Endothelial cell of umbilical vein (primary cell): ENCODE measurements at regions not wholly inside any gene's neighbourhood (a gene's known extent, or its start where the extent isn't known, plus 50 kb on each side); places are given as distances from the start of the nearest gene placed in this dataset.

Source experiments
- BruUV-seq: library from RNA; stranded (reverse); fragments of 400-500 nt; replicated peaks from 2 replicates; lab custom pipeline; 2021; lab: Mats Ljungman, UMichigan
- CTCF ChIA-PET: fragments of 300-600, 350-600 bp; sonication (Branson Sonifier 250); formaldehyde crosslinking; loops from one replicate; lab custom pipeline; 2021; ENCODE audit warnings: antibody characterized with exemption, inconsistent platforms; lab: Charles Lee
- POLR2A ChIA-PET: fragments of 300-600, 350-600 bp; sonication (Branson Sonifier 250); formaldehyde crosslinking; loops from one replicate; lab custom pipeline; 2021; ENCODE audit warnings: antibody characterized with exemption, inconsistent platforms; lab: Charles Lee
- DNase-seq: peaks from one replicate; pipeline ENCODE4 v3.0.0-alpha.2; 2011; ENCODE audit warnings: low read depth, low spot score
- FAIRE-seq: peaks from 2 replicates; lab custom pipeline; 2011; peaks lifted over from hg19 to GRCh38; lab: Jason Lieb, UNC
- H2AFZ ChIP-seq: 2 replicates; pipeline ENCODE4 v1.6.0; 2012; ENCODE audit warnings: low read depth, low read length, control low read depth, inconsistent platforms
- H3K27ac ChIP-seq: 2 replicates; pipeline ENCODE4 v1.5.1; 2011; ENCODE audit warnings: low read depth, mild to moderate bottlenecking, control low read depth, low read length, moderate library complexity; ENCODE audit not compliant: insufficient read depth
- H3K27me3 ChIP-seq, 2 experiments: 2 replicates each; pipeline versions ENCODE4 v1.6.0 to v1.6.1; 2011; ENCODE audit warnings: low read length in 2 of 2, mixed read lengths in 1 of 2; ENCODE audit not compliant: control insufficient read depth in 2 of 2, insufficient read depth in 2 of 2
- H3K36me3 ChIP-seq, 2 experiments: 2 replicates in 1 of 2; 3 replicates in 1 of 2; pipeline ENCODE4 v1.5.1; 2011; ENCODE audit warnings: low read length in 2 of 2, mild to moderate bottlenecking in 1 of 2, moderate library complexity in 1 of 2; ENCODE audit not compliant: control insufficient read depth in 2 of 2, insufficient read depth in 2 of 2; ENCODE audit errors: extremely low read depth in 1 of 2
- H3K4me1 ChIP-seq: 3 replicates; pipeline ENCODE4 v1.5.1; 2011; ENCODE audit warnings: mild to moderate bottlenecking, low read length; ENCODE audit not compliant: control insufficient read depth, insufficient read depth; ENCODE audit errors: extremely low read depth
- H3K4me2 ChIP-seq: 2 replicates; pipeline ENCODE4 v1.6.1; 2011; ENCODE audit warnings: low read length, control low read depth, mixed read lengths; ENCODE audit not compliant: insufficient read depth
- H3K4me3 ChIP-seq, 3 experiments: fragments of 200-600 bp in 1 of 3; sonication (generic), shearing (Covaris generic) in 1 of 3; replicated peaks in 1 of 3; 2 replicates each; pipeline ENCODE4 v1.5.1; 2011 to 2016; ENCODE audit warnings: control low read depth in 3 of 3, low read length in 3 of 3, mild to moderate bottlenecking in 2 of 3, inconsistent platforms in 1 of 3, low read depth in 1 of 3, moderate library complexity in 1 of 3; ENCODE audit not compliant: insufficient read depth in 1 of 3
- H3K79me2 ChIP-seq: 2 replicates; pipeline ENCODE4 v1.6.0; 2012; ENCODE audit warnings: low read length, inconsistent platforms; ENCODE audit not compliant: control insufficient read depth, insufficient read depth
- H3K9ac ChIP-seq: replicated peaks from 2 replicates; pipeline ENCODE3; 2011; ENCODE audit warnings: low read length, control low read depth; ENCODE audit not compliant: insufficient read depth; ENCODE audit errors: extremely low read depth
- H3K9me1 ChIP-seq: replicated peaks from 3 replicates; pipeline ENCODE4 v1.6.0; 2011; ENCODE audit warnings: mild to moderate bottlenecking, low read length; ENCODE audit not compliant: control insufficient read depth, insufficient read depth; ENCODE audit errors: extremely low read depth
- H3K9me3 ChIP-seq: replicated peaks from 2 replicates; pipeline ENCODE4 v1.5.1; 2012; ENCODE audit warnings: low read length, inconsistent platforms; ENCODE audit not compliant: control insufficient read depth, insufficient read depth
- H4K20me1 ChIP-seq: replicated peaks from 2 replicates; pipeline ENCODE3; 2011; ENCODE audit warnings: mild to moderate bottlenecking, low read length; ENCODE audit not compliant: control insufficient read depth, insufficient read depth; ENCODE audit errors: extremely low read depth
- CTCF ChIP-seq, 2 donors: IDR thresholded peaks; 1 replicate in 1 of 2; 2 replicates in 1 of 2; pipeline ENCODE4 v1.5.1; 2011; ENCODE audit warnings: low read length in 2 of 2, mild to moderate bottlenecking in 2 of 2, moderate library complexity in 2 of 2, control low read depth in 1 of 2, inconsistent platforms in 1 of 2, low read depth in 1 of 2; ENCODE audit not compliant: insufficient read depth in 1 of 2; ENCODE audit errors: extremely low read depth in 1 of 2
- EZH2 ChIP-seq: IDR thresholded peaks from 2 replicates; pipeline ENCODE4 v1.6.1; 2012; ENCODE audit warnings: borderline replicate concordance, low read depth, mild to moderate bottlenecking, moderate library complexity, low read length, inconsistent platforms; ENCODE audit not compliant: severe bottlenecking
- FOS ChIP-seq: IDR thresholded peaks from 2 replicates; pipeline ENCODE4 v1.6.1; 2011; ENCODE audit warnings: mild to moderate bottlenecking, low read length, moderate library complexity, borderline replicate concordance; ENCODE audit not compliant: insufficient read depth
- GATA2 ChIP-seq: IDR thresholded peaks from 2 replicates; pipeline ENCODE4 v1.7.0; 2011; ENCODE audit warnings: low read depth, mild to moderate bottlenecking, moderate library complexity, mixed read lengths, low read length; ENCODE audit not compliant: insufficient read length, insufficient read depth
- JUN ChIP-seq: IDR thresholded peaks from 2 replicates; pipeline ENCODE4 v1.6.1; 2011; ENCODE audit warnings: borderline replicate concordance, low read depth; ENCODE audit not compliant: insufficient read length, insufficient read depth
- MYC ChIP-seq: IDR thresholded peaks from one replicate; pipeline ENCODE4 v1.6.1; 2011; ENCODE audit warnings: mild to moderate bottlenecking, low read depth, low read length
- POLR2A ChIP-seq: IDR thresholded peaks from 2 replicates; pipeline ENCODE4 v1.6.1; 2012; ENCODE audit warnings: low read depth, mild to moderate bottlenecking, control low read depth, low read length
- POLR2AphosphoS5 ChIP-seq: IDR thresholded peaks from 2 replicates; pipeline ENCODE4 v1.6.1; 2012; ENCODE audit warnings: low read depth, mild to moderate bottlenecking, control low read depth, low read length, moderate library complexity; ENCODE audit not compliant: insufficient read depth
- dilution Hi-C: fragments of 300-500 bp; cut with MboI; formaldehyde crosslinking; loops from one replicate; pipeline ENCODE4 v1.15.0; 2019; ENCODE audit warnings: low sequenced_read_pairs; ENCODE audit not compliant: extremely low pct_ligation_motif_present
- intact Hi-C: fragments of 100-400 bp; cut with micrococcal nuclease; formaldehyde crosslinking; loops from one replicate; pipeline ENCODE4 v1.10.0; 2022
- TF ChIP-seq, protein P1 (sequence below): IDR thresholded peaks from 2 replicates; pipeline ENCODE4 v1.6.1; 2011; ENCODE audit not compliant: insufficient read depth, insufficient read length

GRCh38 chr1:221963742-221964141 is 221.9 kb upstream of the DUSP10 start:
- FAIRE-seq (no peak), DNase-seq (no peak)
- dilution Hi-C loops, result no loop called here
- ChIA-PET POLR2A (no interaction called here), CTCF (no interaction called here)
- Histone ChIP-seq H3K27ac (no peak overlapping the region), H3K27me3 (no peaks in the 10 kb centered on the region), H3K4me2 (no peak overlapping the region), H3K9me1 (no peaks in the 10 kb centered on the region), H3K4me3 (no peak overlapping the region), H3K9ac (no peak overlapping the region), H3K9me3 (no peaks in the 10 kb centered on the region), H3K4me1 (no peaks in the 10 kb centered on the region), H3K79me2 (no peaks in the 10 kb centered on the region), H3K36me3 (no peaks in the 10 kb centered on the region), H4K20me1 (no peaks in the 10 kb centered on the region), H2AFZ (no peak overlapping the region)
- BruUV-seq, result no TSS peak
- intact Hi-C loops, result no loop called here
- TF ChIP-seq FOS, result no peak
- no peak for TF ChIP-seq POLR2AphosphoS5
- no peak for TF ChIP-seq EZH2
- TF ChIP-seq, protein P1, sequence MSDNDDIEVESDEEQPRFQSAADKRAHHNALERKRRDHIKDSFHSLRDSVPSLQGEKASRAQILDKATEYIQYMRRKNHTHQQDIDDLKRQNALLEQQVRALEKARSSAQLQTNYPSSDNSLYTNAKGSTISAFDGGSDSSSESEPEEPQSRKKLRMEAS, result no peak
- TF ChIP-seq MYC, result no peak
- no peak for TF ChIP-seq POLR2A
- TF ChIP-seq JUN, result no peak
- TF ChIP-seq GATA2, result no peak
- no peak for TF ChIP-seq CTCF (IDR thresholded peaks at IDR 0.05; ENCODE audit: extremely low read depth in 1 of 2, insufficient read depth in 1 of 2, low read depth in 1 of 2, low read length in 2 of 2)
